NCI-H1694 treated with DMSO at 0.1 percent for 48 hours (cell line): ENCODE measurements at regions not wholly inside any gene's neighbourhood (a gene's known extent, or its start where the extent isn't known, plus 50 kb on each side); places are given as distances from the start of the nearest gene placed in this dataset.

ENCODE experiments used
- DNase-seq: peaks from one replicate; lab custom pipeline; 2025; lab: John Stamatoyannopoulos, UW

DNA sequence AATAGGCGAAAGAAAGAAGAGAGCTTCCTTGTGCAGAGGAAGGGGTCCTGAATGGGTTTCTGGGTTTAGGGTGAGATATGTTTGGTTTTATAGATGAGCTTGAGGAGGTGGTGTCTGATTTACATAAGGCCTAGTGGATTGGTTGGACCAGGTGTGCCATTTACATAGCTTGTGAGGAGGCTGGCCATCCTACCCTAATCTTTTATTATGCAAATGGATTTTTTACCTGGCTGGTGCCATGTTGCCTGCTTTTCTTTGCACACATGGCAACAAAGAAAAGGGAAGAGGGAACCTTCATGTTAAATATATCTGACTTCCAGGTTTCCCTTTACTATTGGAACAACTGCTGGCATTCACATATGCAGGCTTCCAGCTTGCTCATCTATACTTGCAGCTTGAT, 585.3 kb downstream of the PTPRU start:
- no peak for DNase-seq

DNA sequence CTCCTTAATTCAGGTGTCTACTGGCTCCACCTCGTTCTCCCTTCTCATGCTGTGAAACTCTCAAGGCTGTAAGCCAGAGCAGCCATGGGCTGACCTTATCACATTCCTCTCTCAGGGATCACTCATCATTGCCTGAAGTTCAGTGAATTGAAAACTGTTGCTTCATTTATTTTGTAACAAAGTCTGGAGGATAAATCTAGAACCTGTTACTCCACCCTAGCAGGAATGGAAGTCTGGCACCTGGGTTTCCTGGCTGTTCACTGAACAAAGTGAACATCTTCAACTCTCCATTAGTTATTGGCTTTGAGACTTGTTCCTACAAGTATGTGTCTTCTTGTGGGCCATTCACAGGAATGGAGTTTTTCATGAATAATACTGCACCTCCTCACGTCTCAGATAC, 584.1 kb downstream of the PTPRU start:
- DNase-seq, result no peak

DNA sequence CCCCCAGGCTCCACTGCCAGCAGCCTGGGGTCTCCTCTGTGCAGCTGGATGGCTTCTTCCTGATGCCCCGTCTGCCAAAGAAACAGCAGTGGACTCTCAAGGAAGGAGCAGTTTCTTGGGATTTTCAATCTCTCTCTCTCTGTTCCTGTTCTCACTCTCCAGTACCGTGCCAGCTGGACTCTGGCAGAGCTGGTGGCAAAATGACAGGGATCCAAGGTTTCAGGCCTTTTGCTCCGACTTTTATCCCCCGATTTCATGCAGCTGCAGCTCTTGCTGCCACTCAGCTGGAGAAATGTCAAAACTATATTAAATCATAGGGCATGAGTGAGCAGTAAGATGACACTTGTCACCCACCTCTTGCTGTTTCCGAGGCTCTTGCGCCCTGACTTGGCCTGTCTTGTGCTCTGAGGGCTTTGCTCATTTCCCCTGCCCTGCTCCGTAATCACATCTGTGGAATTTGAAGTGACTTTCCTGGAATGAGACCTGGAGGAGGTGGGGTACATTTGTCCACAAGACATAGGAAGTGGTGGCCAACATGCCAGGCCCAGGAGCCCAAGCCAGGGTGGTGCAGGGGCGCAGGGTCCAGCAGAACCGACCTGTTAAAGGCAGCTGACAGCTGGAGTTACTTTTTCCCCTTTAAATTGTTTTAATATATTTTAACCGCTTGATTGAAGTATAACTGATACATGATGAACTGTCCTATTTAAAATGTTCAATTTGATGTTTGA, 576.2 kb downstream of the PTPRU start:
- DNase-seq, result no peak

DNA sequence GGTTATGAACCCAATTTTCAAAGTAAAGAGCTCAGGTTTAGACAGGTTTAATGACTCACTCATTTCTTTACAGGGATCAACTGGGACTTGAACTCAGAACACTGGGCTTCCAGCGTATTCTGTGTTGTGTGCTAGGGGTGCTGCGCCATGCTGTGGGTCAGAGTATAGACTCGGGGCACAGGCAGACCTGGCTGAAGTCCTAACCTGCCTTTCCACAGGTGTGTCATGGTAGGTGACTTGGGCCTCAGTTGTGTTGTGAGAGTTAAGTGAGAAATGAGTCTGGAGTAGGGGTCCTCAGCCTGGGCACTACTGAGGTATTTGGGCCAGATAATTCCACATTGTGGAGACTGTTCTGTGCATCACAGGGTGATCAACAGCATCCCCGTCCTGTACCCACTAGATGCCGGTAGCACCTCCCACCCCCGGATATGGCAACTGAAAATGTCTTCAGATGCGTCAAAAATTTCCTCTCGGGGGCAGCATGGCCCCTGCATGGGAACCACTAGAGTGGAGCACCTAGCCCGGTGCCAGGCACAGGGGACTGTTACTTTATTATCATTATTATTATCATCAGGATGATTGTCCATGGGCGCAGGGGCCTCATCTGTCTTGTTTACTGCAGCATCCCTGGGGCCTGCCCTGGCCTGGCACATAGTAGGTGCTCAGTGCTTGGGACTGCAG, 575.5 kb downstream of the PTPRU start:
- DNase-seq, result no peak

DNA sequence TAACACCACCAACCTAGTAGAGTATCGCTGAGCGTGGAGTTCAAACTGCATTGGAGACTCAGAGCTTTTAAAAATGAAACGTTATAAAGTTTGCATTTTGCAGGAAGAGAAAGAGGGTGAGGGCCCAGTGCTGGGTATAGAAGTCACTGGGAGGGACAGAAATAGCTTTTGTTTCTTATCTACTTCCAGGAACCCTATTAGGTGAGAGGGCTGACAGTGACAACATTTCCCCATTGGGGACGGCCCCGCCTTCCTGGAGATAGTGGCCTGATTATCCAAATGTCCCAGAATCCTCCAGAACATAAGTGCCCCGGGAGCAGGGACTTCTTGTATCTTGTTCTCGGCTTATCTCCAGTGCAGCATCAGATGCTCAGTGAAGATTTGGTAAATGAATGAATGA, 574.9 kb downstream of the PTPRU start:
- DNase-seq, result no peak

DNA sequence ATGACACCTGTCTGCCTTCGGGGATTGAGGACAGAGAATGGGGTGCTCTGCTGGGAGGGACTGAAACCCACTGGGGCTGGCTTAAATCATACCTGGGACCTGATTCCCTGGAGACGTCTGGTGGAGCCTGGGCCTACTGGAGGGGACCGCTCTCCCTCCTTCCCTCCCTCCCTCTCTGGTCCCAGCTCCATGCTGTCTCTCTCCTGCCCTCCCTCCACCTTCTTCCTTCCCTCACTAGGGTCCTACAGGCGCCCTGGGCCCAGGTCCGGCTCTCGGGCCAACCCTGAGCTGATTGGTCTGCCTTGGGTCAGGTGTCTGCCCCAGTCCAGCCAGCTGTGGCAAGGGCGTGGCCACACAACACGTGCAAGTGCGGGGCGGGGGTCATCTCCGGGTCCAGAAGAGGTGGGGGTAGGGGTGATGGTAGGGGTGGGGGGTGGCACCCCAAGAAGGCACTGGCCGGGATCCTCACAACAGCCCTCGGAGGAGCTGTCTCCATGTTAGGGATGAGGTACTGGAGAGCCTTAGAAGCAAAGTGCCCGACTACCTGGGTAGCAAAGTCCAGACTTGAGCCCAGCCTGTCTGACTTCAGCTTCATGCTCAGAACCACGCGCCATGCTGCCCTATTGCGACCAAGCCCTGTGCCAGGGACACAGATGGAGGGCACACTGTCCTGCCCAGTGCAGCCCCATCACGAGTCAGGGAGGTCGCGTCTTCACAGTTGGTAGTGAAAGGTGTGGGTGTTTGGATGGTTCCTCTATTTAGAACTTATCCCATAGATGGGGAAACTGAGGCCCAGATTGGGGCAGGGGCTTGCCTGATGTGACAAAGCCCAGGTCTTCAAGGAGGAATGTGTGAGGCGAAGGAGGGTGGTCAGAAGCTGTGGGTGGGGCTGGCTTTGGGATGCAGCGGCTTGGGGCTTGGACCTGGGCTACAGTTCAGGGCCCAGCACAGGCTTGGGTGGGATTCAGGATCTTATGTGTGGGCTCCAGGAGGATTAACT, 574.1 kb downstream of the PTPRU start:
- no peak for DNase-seq

DNA sequence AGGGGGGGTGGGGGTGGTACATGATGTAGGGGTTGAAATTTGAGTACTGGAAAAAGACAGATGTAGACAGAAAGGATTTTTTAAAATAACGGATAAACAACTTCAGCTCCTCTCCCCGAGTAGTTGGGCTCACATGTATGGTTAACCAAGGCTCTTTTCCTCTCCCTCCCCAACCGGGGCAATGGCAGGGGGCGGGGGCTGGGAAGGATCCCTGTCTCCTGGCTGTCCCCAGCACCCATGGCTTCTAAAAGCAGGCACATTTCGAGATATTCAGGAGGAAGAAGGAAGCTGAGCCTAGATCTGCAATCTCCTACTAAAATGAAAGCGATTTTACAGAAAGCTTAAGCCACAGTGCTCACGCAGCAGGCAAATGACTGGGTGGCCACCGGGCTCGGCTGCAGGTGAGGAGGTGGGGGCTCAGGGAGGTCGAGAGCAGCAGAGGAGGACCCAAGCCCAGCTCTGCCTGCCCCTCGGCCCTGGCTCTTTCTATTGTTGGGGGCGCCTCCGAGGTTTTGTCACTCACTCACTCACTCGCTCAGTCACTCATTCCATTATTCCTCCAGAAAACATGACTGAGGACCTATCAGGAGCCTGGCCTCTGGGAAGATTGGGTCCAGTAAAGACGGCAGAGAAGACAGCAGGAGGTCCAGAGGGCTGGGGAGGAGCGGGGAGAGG, 573.3 kb downstream of the PTPRU start:
- DNase-seq, result no peak

DNA sequence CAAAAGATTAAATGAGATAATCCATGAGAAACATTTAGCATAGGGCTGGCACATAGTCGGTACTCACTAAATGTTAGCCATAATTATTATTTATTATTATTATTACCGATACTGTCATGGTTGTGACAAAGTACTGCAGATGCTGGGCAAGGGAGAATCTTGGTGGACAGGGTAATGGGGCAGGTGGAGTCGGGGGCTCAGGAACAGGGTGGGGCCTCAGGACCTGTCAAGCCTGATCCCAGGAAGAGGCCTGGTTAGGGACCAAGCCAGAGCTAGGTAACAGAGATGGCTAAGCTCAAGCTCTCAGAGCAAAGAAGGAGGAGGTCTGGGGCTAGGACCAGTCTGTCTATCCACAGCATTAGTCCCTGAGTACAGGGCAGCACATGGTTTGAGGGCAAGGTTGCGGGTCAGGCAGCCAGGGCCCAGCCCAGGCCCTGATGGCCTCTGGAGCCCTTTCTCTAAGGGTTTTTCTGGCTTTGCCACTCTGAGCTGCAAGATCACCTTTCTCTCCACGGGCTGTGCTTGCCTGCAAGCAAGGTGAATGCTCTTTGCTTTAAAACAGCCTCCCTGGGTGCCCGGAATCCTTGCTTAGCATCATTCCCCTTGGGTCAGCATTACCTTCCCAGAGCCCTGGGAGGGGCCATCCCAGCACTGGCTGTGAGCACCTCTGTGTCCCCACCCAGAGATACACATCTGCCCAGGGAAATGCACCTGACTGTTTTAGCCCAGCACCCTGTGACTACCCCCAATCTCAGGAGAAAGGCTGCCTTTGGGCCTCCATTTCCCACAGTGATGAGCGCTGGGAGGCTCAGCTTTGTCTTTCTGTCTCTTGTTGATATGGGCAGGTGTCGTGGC, 572.0 kb downstream of the PTPRU start:
- DNase-seq, result no peak

DNA sequence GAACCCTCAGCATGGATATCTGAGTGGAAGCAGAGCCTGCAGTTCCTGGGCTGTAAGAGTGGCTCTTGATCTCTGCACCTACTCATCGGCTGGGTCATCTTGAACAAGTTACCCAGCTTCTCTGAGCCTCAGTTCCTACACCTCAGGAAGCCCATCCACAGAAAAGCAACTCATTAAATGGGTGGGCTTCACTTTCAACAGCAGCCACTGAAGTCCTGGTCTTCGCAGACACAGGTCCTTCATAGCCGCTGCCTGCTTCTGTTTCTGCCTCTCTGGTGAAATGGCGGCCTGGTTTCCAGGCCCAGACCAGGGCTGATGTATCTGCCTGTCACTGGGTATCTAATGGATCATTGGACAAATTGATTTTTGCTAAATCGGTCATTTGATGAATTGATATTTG, 571.4 kb downstream of the PTPRU start:
- DNase-seq, result no peak

DNA sequence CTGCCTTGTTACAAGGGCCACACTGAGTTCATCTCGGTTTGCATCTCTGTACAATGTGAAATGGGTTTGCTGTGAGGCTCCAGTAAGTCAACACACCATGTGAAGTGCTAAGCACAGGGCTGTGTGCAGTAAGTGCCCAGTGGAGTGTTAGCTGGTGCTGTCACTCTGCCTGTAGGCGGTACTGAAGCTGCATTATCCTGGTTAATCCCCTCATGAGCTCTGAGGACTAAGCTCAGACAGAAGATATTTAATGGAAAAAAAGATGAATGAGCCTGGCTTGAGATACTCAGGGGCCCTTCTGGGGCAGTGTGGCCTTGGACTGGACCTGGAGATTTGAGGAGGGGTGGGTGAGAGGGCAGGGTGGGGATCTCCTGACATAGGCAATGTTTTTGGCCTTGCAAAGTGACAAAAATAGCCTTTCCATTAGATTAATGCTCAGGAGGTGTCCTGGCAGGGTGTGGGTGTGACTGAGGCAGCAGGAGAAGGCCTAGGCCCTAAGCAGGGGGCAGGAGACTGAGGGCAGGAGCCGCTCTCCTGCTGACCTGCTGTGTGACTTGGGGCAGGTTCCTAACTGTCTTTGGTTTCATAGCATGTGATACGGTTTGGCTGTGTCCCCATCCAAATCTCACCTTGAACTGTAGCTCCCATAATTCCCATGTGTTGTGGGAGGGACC, 570.5 kb downstream of the PTPRU start:
- no peak for DNase-seq

DNA sequence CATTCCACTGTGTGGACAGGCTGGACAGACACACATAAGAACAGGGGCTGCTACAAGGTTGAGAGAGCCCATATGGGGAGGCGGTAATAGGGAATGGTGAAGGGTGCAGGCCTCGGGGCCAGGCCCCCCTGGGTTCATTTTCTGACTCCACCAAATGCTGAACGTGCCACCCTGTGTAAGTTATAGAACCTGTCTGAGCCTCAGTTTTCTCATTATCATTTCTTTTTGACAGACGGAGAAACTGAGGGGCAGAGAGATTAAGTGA, 569.5 kb downstream of the PTPRU start:
- DNase-seq, result no peak

DNA sequence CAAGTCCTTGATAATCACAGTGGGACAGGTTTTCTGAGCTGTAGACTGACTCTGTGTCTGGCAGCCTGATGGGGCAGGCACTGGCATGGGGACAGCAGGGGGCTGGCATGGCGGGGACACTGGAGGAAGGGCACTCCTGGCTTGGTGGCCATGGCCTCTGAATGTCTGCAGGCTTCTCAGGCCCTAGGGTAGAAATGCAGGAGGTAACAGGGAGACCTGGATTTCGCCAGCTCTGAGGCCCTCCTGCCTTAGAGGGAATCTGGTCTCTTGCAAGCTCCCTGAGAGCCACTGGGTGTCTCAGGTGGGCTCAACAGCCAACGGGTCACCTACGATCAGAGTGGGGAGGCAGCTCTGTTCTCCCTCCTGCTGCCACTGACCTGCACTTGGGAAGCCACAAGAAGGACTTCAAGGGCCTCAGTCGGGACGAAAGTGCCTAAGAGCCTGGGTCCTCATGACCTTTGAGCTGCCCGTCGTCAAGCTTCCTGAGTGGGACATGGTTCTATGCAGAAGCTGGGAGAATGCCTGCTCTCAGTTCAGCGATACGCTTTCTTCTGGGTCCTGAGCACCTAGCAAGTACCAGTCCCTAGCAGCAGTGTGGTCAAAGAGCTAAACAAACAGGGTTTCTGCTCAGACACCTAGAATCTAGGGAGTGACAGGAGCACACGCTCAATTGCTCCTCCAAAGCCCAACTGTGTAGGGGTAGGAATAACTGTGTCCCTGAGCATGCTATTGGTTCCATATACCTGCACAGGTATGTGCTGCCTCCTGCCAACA, 569.0 kb downstream of the PTPRU start:
- DNase-seq, result no peak

DNA sequence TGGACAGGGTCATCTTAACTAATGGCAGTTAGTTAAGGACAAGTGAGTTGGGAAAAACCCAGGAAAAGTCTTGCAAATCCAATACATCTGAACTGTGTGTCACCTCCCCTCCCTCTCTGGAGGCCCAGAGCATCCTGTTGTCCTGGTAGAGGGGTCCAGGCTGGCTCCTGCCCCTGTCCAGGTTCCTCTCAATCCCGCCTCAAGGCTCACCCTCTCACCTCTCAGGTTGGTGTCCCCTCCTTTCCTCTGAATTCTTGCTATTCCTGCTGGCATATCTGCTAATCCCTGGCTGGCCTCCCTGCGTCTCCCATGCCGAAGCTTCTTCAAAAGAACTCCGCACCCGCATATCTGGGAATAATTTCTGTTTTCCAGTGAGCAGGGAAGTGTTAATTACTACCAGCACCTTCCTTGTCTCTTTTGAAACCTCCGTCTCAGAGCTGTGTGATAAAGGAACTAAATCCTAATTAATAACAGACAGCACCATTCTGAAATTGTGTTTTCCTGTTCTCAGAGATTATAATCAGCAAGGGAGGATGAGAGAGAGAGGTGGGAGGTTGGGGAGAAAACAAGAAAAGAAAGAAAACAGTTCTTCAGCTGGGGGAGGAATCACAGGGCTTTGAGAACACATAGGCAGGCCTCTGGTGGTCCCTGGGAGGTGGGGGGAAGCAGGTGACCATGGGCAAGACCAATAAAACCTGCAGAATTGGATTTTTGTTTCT, 568.0 kb downstream of the PTPRU start:
- DNase-seq, result no peak

DNA sequence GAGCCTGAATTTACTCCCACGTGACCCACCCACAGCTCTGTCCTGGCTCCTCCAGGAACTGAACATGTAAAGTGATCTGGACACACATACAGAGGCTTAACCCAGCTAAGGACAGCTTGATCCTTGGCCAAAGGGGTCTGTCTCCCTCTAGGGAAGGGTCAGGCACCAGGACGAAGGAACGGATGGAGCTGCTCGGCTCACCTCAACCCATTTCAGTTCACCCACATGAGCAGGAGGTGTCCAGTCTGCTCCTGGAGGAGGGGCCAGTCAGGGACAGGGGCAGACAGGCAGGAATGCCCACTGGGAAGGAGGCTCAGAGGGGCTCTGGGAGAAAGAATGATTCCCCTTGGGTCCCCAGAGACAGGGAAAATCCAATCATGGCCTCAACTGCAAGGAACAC, 567.2 kb downstream of the PTPRU start:
- no peak for DNase-seq

DNA sequence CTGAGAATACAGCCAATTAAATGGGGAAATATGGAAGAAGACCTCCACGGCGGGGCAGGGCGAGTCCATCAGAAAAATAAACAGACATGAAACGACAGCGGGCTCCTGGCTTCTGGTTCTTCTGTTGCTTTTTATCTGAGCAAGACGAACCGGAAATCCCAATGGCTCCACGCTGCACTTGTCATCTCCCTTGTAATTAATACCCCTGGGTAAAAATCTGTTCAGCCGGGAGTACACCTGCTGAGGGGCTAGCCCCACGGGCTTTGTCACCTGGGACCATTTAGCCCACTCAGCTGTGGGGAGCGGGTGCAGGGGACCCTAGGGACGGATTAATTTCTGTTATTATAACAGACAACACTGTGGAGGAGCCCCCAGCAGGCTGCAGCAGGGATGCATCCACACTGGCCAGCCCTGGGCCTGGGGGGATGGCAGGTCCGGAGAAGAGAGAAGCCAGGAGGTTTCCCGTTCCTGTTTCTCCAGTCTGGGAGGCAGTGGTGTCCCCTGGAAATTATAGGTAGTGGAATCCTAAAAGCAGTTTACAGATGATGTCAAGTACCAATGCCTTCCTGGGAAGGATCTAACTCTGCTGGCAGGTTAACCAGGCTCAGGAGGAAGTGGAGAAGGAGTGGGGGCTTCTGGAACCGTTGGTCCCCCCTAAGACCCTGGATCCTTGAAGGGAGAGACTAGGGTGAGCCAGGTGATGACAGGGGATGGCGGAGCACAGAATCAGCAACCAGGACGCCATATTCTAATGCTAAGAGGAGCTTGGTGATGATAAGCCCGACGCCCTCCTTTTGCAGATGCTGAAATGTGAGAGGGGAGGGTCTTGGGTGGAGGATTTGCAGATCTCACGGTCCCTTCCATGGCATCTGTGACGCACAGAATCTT, 566.1 kb downstream of the PTPRU start:
- DNase-seq, result no peak

DNA sequence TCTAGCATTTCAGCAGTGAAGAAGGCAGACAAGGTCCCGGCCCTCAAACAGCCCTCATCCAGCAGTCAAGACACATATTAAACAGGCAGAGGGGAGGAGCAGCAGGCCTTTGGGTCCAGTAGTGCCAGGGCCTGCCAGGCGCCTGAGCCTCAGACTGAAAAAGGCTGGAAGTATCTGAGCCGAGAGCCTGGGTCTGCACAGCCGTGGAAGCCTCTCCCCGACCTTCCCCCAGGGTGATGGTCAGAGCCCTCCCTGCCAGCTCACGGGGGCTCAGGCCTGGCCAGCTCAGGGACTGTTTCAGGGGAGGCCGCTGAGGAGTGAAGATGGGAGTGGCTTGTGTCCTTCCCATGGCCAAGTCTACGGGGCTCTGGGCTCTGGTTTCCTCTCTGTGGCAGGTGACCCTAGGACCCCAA, 565.2 kb downstream of the PTPRU start:
- DNase-seq, result no peak

DNA sequence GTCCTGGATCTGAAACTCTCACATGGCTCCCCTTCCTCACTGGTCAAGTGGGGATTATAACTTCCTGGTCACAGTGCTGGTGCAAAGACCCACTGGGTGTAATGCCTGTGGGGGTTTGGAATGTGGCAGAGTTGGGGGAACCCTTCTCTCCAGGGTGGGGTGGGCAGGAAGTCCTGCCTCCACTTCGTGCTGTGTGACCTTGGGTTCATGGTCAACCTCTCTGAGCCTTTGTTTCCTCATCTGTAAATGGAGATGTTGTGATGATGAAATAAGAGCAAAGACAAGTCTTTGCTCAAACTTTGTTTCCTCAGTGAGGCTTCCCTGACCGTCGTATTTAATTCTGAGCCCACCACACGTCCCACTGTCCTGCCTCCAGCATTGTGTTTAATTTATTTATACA, 564.7 kb downstream of the PTPRU start:
- no peak for DNase-seq

DNA sequence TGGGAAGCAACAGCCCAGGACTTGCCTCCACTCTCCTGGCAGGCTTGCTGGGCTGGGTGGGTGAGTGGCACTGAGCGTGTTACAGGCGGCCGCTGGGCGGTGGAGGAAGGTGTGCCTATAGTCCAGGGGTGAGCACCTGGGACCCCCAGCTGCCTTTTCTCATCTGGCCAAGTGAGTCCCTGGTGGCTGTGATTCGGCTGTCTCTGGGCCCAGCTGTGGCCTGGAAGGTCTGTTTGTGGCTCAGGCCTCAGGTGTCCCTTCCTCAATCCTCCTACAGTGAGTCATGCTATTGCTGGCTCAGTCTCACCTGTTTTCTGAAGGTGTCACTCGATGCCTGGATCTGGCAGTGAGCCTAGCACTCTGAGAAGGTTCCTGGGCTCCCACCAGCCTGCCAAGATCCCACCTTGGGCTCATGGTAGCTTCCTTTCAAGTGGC, 564.2 kb downstream of the PTPRU start:
- no peak for DNase-seq
